ENCODE measurements at regions not wholly inside any gene's neighbourhood (a gene's known extent, or its start where the extent isn't known, plus 50 kb on each side); places are given as distances from the start of the nearest gene placed in this dataset.

GRCh38 chr2:19232312-19232711, 126.1 kb downstream of the OSR1 start:
- TF ChIP-seq CTCF (IDR thresholded peaks at IDR 0.05), result no peak
- TF ChIP-seq POLR2A (IDR thresholded peaks at IDR 0.05), result no peak

Measured in gastroesophageal sphincter (tissue), 3 donors.